Neutrophil (primary cell): ENCODE measurements at regions not wholly inside any gene's neighbourhood (a gene's known extent, or its start where the extent isn't known, plus 50 kb on each side); places are given as distances from the start of the nearest gene placed in this dataset.
"Not testable (repeated sequence)": the region's sequence is repeated elsewhere in the genome, so short reads cannot be mapped to it uniquely, and the experiment has no call there.

Experiments
- H3K27ac ChIP-seq: fragments of 200-600 bp; sonication (generic); 2 replicates; pipeline ENCODE4 v1.5.1; 2016; ENCODE audit warnings: mild to moderate bottlenecking, moderate library complexity
- H3K27me3 ChIP-seq: fragments of 200-600 bp; sonication (generic); 2 replicates; pipeline ENCODE4 v1.6.0; 2016; ENCODE audit warnings: mild to moderate bottlenecking
- H3K36me3 ChIP-seq: fragments of 200-600 bp; sonication (generic); 2 replicates; pipeline ENCODE4 v1.5.1; 2017
- H3K4me1 ChIP-seq, 2 experiments: fragments of 200-600 bp in 1 of 2; sonication (generic) in 1 of 2; 1 replicate in 1 of 2; 2 replicates in 1 of 2; pipeline versions ENCODE4 v1.5.1 to v1.6.1; 2013 to 2016; ENCODE audit warnings: low read depth in 1 of 2, low read length in 1 of 2, mild to moderate bottlenecking in 1 of 2, moderate library complexity in 1 of 2; ENCODE audit not compliant: control insufficient read depth in 1 of 2, insufficient read depth in 1 of 2
- H3K4me3 ChIP-seq, 2 experiments: fragments of 200-600 bp in 1 of 2; sonication (generic) in 1 of 2; 1 replicate in 1 of 2; 2 replicates in 1 of 2; pipeline ENCODE4 v1.5.1; 2013 to 2016; ENCODE audit warnings: low read depth in 1 of 2, low read length in 1 of 2, mild to moderate bottlenecking in 1 of 2, moderate library complexity in 1 of 2
- H3K9me3 ChIP-seq: fragments of 200-600 bp; sonication (generic); 2 replicates; pipeline ENCODE4 v1.5.1; 2016
- TF ChIP-seq, protein P1 (sequence below): fragments of 200-600 bp; sonication (generic); IDR thresholded peaks from 2 replicates; pipeline ENCODE4 v1.5.1; 2016; ENCODE audit warnings: antibody characterized with exemption

DNA sequence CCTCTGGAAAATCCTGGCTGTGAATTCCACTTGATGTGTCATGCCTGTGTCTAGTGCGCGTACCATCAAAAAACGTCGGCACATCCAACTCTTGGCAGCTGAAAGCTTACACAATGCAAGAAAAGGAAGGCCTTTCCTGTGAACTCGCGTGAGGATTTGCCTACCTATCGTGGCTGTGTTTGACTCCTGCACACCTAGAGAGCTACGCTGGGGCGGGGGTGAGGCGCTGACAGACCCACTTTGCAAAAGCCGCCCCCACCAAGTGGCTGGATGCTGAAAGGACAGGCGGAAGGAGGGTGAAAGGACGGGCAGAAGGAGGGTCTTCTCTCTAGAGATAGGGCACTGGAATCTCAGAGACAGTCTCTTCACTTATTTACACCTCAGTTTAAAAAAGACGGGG, 270.1 kb downstream of the EIPR1 start:
- no peak overlapping the region for H3K4me3 ChIP-seq
- TF ChIP-seq, protein P1, sequence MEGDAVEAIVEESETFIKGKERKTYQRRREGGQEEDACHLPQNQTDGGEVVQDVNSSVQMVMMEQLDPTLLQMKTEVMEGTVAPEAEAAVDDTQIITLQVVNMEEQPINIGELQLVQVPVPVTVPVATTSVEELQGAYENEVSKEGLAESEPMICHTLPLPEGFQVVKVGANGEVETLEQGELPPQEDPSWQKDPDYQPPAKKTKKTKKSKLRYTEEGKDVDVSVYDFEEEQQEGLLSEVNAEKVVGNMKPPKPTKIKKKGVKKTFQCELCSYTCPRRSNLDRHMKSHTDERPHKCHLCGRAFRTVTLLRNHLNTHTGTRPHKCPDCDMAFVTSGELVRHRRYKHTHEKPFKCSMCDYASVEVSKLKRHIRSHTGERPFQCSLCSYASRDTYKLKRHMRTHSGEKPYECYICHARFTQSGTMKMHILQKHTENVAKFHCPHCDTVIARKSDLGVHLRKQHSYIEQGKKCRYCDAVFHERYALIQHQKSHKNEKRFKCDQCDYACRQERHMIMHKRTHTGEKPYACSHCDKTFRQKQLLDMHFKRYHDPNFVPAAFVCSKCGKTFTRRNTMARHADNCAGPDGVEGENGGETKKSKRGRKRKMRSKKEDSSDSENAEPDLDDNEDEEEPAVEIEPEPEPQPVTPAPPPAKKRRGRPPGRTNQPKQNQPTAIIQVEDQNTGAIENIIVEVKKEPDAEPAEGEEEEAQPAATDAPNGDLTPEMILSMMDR, result no peak
- no peak overlapping the region for H3K27ac ChIP-seq
- H3K36me3 ChIP-seq, result no peaks in the 10 kb centered on the region
- H3K9me3 ChIP-seq, result no peaks in the 10 kb centered on the region
- no peaks in the 10 kb centered on the region for H3K4me1 ChIP-seq
- H3K27me3 ChIP-seq, result peaks cover 22% of the 10 kb centered on the region

DNA sequence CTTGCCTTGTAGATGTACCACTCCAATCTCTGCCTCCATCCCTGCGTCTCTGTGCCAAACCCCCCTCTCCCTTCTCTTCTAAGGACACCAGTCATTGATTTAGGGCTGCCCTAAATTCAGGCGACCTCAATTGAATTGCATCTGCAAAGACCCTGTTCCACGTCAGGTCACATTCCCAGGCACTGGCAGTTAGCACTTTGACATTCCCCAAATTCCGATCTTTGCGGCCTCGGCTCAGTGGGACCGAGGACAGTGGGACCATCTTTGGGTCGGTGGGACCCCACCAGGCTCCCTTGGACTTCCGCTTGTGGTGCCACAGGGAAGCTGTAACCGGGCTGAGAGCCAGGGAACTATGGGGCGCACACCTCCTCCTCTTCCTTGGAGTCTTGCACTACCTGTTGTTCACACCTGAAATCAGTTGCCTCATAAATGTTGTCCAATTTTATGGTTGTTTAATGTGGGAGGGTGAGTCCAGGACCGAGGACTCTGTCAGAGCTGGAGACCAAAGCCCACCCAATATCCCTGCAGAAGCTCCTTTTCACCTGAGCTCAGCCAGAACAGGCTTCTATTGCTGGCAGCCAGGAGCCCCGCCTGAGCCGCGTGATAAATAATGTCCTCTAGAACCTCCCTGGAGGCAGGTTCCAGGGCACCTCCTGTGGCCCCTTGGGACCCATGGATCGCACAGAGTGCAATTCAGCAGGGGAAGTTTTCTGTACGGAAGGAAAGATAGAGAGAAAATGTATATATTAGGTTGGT, 271.6 kb downstream of the EIPR1 start:
- Histone ChIP-seq H3K36me3 (no peaks in the 10 kb centered on the region), H3K27me3 (peaks cover 29% of the 10 kb centered on the region), H3K4me3 (no peak overlapping the region), H3K9me3 (no peaks in the 10 kb centered on the region), H3K4me1 (no peaks in the 10 kb centered on the region), H3K27ac (no peak overlapping the region)
- TF ChIP-seq, protein P1, result no peak

DNA sequence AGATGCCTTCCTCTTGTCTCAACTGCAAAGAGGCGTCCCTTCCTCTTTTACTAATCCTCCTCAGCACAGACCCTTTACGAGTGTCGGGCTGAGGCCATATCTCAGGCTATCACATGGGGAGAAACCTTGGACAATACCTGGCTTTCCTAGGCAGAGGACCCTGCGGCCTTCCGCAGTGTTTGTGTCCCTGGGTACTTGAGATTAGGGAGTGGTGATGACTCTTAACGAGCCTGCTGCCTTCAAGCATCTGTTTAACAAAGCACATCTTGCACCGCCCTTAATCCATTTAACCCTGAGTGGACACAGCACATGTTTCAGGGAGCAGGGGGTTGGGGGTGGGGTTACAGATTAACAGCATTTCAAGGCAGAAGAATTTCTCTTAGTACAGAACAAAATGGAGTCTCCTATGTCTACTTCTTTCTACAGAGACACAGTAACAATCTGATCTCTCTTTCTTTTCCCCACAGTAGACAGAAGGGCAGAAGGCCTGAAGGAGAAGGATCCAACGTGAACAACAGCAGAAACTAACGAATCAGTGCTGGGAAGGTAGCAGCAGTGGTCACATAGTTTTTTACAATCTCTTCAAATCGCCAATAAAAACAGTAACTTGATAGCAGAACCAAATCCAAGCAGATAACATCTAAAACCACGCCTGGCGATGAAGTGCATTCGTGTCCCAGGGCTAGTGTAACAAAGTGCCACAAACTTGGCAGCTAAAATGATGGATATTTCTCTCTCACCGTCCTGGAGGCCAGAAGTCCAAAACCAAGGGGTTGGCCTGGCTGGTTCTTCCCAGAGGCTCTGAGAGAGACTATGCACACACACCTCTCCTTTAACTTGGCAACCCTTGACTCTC, 272.4 kb downstream of the EIPR1 start:
- not testable (repeated sequence) for H3K27ac ChIP-seq, H3K4me1 ChIP-seq, H3K4me3 ChIP-seq, H3K36me3 ChIP-seq, H3K9me3 ChIP-seq
- H3K27me3 ChIP-seq, result peaks cover 32% of the 10 kb centered on the region

DNA sequence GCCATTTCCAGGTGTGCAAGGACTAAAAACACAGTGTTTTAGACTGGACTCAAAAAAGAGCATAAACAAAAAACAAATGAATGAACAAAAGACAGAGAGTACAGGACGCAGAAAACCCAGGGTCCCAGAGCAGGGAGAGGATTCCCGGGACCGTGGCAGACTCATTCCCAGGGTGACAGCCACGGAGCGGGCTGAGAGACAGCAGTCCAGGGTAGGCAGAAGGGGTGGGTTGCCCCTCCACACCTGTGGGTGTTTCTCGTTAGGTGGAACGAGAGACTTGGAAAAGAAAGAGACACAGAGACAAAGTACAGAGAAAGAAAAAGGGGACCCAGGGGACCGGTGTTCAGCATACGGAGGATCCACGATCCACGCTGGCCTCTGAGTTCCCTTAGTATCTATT, 273.4 kb downstream of the EIPR1 start:
- Histone ChIP-seq H3K27me3 (peaks cover 42% of the 10 kb centered on the region), H3K4me3 (no peak overlapping the region), H3K9me3 (no peaks in the 10 kb centered on the region), H3K4me1 (peaks cover 9 to 13% of the 10 kb centered on the region in 2 experiments), H3K36me3 (no peaks in the 10 kb centered on the region), H3K27ac (no peak overlapping the region)
- TF ChIP-seq, protein P1, result no peak

DNA sequence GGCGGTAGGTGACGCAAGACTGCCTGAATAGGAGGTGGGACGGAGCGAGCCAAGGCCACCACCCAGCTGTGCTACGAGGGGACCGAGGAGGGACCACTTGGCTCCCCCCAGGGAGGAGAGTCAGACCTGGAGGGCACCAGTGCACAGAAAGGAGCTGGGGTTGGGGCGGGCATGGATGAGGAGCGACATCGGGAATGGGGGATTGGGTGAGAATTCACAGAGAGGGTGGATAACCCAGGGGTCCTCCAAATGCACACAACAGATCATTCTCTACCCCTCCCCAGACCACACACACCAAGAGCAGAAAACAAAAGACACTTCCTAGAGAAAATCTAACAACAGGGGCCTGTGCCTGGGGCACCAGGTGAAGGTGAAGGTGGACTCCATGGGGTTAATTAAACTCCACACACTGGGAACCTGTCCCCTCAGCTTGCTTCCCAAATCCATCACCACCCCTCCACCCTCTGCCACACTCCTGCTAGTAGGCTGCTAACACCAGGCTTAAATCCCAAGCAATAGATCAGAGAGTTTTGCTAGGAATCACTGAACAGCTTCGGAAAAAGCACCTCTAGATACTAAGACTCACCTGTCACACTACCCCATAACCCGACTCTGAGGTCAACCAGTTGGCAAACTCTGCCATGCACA, 274.6 kb downstream of the EIPR1 start:
- Histone ChIP-seq H3K9me3 (no peaks in the 10 kb centered on the region), H3K4me3 (no peak overlapping the region), H3K27me3 (peaks cover 49% of the 10 kb centered on the region), H3K4me1 (peaks cover 9 to 18% of the 10 kb centered on the region in 2 experiments), H3K36me3 (no peaks in the 10 kb centered on the region), H3K27ac (no peak overlapping the region)
- TF ChIP-seq, protein P1, result no peak
